HEK293T (cell line): ENCODE measurements at regions not wholly inside any gene's neighbourhood (a gene's known extent, or its start where the extent isn't known, plus 50 kb on each side); places are given as distances from the start of the nearest gene placed in this dataset.

Experiments
- CTBP1 ChIP-seq: fragments of 450-650 bp; IDR thresholded peaks from 2 replicates; pipeline ENCODE4 v1.6.1; 2016; ENCODE audit warnings: borderline replicate concordance
- SP1 ChIP-seq: fragments of 450-650 bp; IDR thresholded peaks from 2 replicates; pipeline ENCODE4 v1.6.1; 2017
- ZNF384 ChIP-seq: fragments of 450-650 bp; IDR thresholded peaks from 2 replicates; pipeline ENCODE4 v1.6.1; 2016
- TF ChIP-seq, protein P1 (sequence below): fragments of 450-650 bp; IDR thresholded peaks from 2 replicates; pipeline ENCODE4 v1.6.1; 2016

- TF ChIP-seq, protein P1, sequence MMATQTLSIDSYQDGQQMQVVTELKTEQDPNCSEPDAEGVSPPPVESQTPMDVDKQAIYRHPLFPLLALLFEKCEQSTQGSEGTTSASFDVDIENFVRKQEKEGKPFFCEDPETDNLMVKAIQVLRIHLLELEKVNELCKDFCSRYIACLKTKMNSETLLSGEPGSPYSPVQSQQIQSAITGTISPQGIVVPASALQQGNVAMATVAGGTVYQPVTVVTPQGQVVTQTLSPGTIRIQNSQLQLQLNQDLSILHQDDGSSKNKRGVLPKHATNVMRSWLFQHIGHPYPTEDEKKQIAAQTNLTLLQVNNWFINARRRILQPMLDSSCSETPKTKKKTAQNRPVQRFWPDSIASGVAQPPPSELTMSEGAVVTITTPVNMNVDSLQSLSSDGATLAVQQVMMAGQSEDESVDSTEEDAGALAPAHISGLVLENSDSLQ: no peak
- TF ChIP-seq SP1 (no peak), ZNF384 (no peak), CTBP1 (no peak)
Observed at GRCh38 chr9:1461812-1462211, 411.7 kb downstream of the DMRT2 start.
